KG1 (cell line): ENCODE measurements at regions not wholly inside any gene's neighbourhood (a gene's known extent, or its start where the extent isn't known, plus 50 kb on each side); places are given as distances from the start of the nearest gene placed in this dataset.
"Not testable (repeated sequence)": the region's sequence is repeated elsewhere in the genome, so short reads cannot be mapped to it uniquely, and the experiment has no call there.

Experiments
- DNase-seq: peaks from one replicate; lab custom pipeline; 2025; lab: John Stamatoyannopoulos, UW

- no peak for DNase-seq
Measured at GRCh38 chr1:69077633-69078032, 490.1 kb upstream of the LRRC7 start.

DNA sequence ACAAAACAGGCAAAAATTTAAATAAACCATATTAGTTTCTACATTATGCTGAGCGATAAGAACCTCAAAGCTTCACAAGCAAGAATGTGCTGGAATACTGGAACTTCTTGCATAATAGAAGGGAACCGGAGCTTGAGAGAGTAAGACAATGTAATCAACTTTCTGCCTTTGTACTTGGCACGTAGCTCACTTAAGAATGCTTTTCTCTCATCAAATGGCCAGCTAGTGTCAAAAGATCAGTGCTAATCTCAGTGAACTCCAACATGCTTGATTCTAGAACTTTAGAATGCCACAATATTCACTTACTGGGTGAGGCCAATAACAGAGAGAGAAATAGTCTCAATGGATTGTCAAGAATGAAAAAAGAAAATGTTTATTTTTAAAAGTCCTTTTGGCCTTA, 486.1 kb upstream of the LRRC7 start:
- no peak for DNase-seq

DNA sequence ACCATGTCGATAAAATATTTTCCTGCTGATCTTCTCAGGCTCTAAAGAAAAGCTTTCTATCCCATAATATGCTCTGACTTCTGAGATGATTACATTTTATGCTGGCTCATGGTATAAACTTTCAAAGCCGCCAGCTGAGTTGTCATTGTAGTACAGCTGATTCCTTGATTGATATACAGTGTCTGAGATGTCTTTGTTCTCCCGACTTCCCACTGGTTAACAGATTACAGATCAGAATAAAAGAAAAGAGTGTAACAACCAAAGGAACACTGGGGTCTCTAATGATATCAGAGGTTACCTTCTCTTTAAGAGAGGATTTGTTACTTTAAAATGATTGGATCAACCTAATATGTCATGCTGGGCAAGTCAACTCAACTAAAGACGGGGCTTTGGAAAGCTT, 485.4 kb upstream of the LRRC7 start:
- no peak for DNase-seq

DNA sequence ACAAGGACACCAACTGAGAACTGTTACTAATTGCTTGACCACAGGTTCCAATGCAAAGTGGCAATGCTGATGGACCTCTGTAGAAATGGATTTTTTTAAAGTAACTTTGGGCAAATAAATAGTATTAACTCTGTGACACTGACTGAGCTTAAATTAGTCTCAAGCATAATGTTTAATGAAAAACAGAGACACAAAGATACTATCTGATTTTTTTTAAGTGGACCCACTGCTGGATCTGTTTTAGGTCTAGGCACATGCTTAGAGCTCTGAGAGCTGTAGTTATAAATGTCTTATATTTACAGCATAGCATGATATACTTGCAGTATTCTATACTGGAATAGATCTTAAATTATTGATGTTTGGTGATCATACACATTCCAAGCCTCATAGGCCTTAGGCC, 481.6 kb upstream of the LRRC7 start:
- no peak for DNase-seq

DNA sequence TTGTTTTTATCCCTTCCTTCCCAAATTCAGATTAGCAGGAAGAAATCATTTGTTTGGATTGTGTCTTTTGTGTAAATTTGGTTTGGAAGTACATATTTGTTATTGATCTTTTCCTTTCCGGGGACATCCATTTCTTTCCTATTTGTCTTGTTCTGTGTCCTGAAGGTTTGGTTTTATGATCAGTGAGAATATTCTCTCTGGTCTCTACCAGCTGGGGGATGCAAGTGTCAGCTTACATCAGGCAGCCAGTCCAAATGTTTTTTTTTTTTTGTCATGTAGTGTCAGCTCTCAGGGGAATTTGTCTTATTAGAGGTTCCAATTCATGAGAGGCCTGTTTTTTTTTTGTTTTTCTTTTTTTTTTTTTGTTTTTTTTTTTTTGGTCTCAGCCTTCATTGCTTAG, 479.2 kb upstream of the LRRC7 start:
- no peak for DNase-seq

DNA sequence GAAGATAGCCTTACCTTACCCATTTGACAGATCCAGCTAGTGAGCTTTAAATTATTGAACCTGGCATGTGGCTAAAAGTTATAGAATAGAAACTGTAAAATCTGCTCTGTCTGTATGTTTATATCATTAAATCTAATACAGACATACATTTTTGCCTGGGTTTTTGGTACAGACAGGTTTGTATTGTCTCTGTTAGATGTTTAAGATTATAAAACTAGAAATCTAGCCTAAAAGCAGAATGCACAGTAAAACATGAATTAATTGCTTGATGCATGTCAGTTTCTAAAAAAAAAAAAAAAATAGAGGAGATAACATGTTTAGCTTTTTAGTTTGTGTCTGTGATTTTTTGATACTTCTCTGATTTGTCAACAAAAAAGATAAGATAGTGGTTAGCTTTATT, 477.6 kb upstream of the LRRC7 start:
- DNase-seq = no peak

DNA sequence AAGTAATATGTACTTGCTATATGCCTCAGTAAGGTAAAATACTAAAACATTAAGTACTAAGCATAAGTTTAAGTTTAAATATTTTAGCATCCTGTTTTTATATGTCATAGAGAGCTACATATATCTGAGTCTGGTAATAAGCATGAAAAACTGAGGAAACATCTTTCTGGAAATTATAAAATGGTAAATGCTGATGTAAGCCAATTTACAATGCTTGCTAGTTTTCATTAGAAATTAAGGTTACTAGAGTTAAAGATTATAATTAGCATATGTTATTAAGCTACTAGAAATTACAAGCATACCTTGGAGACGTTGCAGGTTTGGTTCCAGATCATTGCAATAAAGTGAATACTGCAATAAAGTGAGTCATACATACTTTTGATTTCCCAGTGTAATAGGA, 477.0 kb upstream of the LRRC7 start:
- DNase-seq = no peak

DNA sequence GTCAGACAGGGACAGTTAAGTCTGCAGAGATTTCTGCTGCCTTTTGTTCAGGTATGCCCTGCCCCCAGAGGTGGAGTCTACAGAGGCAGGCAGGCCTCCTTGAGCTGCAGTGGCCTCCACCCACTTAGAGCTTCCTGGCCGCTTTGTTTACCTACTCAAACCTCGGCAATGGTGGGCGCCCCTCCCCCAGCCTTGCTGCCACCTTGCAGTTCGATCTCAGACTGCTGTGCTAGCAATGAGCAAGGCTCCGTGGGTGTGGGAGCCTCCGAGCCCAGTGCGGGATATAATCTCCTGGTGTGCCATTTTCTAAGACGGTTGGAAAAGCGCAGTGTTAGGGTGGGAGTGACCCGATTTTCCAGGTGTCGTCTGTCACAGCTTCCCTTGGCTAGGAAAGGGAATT, 465.7 kb upstream of the LRRC7 start:
- DNase-seq = not testable (repeated sequence)

- DNase-seq = no peak
Measured at GRCh38 chr1:69103213-69103612, 464.5 kb upstream of the LRRC7 start.

GRCh38 chr1:69103705-69104385, 463.9 kb upstream of the LRRC7 start:
- no peak for DNase-seq

GRCh38 chr1:69104894-69105293, 462.8 kb upstream of the LRRC7 start:
- no peak for DNase-seq

DNA sequence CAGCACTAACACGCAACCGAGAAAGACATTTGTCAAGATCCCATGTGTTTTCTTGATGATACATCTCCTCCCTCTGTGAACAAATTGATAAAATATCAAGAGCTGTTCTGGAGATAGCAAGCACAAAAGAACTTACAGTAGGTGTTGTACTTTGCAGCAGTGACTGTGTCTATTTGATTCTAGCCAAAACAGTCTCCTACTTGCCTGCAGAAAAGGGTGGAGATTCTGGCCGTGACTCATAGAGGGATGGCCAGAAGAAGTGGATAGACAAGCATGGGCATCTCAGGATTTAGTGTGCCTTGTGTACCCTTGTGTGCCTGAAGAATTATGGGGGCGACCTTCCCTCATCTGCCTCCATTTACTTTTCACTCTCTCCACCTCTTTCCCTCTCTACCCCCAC, 458.4 kb upstream of the LRRC7 start:
- DNase-seq = no peak

- no peak for DNase-seq
Measured at GRCh38 chr1:69110851-69111250, 456.9 kb upstream of the LRRC7 start.

DNA sequence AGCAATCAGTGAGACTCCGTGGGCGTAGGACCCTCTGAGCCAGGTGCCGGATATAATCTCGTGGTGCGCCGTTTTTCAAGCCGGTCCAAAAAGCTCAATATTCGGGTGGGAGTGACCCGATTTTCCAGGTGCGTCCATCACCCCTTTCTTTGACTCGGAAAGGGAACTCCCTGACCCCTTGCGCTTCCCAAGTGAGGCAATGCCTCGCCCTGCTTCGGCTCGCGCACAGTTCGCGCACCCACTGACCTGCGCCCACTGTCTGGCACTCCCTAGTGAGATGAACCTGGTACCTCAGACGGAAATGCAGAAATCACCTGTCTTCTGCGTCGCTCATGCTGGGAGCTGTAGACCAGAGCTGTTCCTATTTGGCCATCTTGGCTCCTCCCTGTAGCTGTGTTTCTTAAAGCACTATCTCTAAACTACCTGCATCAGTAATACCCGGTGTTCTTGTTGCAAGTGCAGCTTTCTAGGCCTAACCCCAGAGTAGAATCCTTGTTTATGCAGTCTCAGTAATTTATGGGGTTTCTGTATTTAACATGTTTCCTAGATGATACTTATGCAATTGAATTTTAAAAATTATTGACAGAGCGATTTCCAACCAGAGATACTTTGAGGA, 447.5 kb upstream of the LRRC7 start:
- DNase-seq = not testable (repeated sequence)

DNA sequence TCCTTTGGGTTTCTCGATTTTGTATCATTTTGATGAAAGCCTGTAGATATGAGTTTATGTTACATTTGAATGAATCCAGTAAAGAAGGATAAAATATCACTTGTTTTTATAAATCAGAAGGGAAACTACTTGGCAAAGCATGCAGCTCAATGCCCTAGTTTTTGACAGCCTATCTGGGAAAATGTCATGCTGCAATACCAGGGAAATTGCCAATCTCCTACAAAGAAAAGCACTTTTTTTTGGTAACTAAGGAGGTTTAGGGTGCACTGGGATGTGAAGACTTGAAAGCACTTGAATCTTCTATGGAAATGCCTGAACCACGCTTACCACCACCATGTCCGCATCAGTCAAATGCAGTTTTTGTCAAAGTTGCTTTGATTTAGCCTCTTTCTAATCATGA, 446.9 kb upstream of the LRRC7 start:
- DNase-seq = no peak

DNA sequence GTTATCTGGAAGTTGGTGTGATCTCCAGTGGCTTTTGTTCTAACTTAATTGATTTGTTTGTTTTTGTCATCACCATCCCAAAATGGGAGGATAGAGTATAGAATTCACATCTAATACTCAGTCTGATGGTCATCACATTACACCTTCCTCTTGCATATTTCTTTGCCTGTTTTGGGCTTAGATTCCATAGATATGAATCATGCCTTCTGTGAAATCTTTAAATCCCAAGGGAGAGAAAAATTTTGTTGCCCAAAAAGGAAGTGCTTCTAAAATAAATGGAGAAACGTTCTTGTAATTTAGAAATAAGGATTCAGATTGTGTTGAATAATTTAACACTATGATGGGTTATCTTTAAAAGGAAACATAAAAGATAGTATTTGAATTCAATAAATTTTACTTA, 446.0 kb upstream of the LRRC7 start:
- no peak for DNase-seq

DNA sequence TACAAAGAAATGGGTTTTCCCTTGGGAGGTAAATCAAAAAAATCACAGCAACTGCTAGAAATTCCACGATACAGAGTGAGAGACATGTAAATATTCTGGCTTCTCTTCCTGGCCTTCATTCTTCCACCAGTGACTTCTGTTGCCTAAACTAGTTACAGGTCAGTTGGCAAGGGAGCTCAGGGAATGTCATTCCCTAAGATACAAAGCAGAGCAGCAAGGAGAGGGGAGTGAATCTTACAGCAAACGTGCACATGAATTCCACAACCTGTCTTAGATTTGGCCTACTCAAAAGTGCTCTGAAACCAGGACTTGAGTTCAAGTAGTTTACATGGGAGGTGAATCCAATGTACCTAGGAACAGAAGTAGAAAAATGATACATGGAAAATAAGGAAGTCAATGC, 445.3 kb upstream of the LRRC7 start:
- no peak for DNase-seq

- DNase-seq = no peak
Measured at GRCh38 chr1:69123486-69123885, 444.2 kb upstream of the LRRC7 start.

DNA sequence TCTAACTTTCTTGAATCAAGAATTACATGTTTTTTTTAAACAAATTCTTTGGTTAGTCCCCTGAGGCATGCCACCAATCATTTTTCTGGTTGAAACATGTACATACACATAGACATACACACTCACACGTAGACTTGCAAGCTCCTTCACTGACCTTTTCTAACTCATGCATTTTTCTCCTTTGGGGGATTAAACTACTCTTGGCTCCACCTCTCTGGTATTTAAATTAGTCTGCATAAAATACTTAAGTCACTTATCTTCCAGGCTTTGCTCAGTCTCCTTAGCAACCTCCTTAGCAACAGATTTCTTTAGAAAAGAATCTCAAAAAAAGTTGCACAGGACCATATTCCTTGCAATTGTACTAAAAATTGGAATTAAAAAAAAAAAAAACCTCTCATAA, 440.9 kb upstream of the LRRC7 start:
- no peak for DNase-seq

GRCh38 chr1:69128204-69128603, 439.5 kb upstream of the LRRC7 start:
- no peak for DNase-seq

DNA sequence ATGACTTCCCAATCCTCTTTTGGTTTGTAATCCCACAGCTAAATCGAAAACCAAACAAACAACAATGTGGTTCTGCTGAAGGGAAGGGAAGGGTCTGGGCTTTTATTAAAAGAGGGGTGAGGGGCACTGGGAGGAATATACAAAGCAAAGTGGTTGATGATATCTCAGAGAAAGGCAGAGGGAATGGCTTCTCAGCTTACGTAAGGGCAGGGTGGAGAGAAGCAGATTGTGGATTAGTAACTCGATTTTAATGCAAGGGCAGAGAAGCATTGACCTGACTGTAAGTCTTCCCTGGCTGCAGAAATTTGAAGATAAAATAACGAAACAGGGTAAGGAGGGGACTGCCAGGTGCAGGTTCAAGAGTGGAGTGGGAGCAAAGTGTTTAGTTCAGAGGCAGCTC, 438.2 kb upstream of the LRRC7 start:
- DNase-seq = no peak

- no peak for DNase-seq
Measured at GRCh38 chr1:69138172-69138571, 429.6 kb upstream of the LRRC7 start.

- DNase-seq = no peak
Measured at GRCh38 chr1:69139007-69139406, 428.7 kb upstream of the LRRC7 start.

GRCh38 chr1:69146303-69146702, 421.4 kb upstream of the LRRC7 start:
- DNase-seq = no peak
